Hepatocyte (in vitro differentiated cells): ENCODE measurements at regions not wholly inside any gene's neighbourhood (a gene's known extent, or its start where the extent isn't known, plus 50 kb on each side); places are given as distances from the start of the nearest gene placed in this dataset.

Experiments
- DNase-seq: peaks from one replicate; pipeline ENCODE4 v3.0.0-alpha.2; 2016; ENCODE audit warnings: low spot score
- H2AFZ ChIP-seq: fragments of 200-600 bp; sonication (generic); 2 replicates; pipeline ENCODE4 v1.6.0; 2016; ENCODE audit warnings: antibody characterized with exemption, mild to moderate bottlenecking
- H3K27ac ChIP-seq: fragments of 200-600 bp; sonication (generic); 2 replicates; pipeline ENCODE4 v1.5.1; 2016; ENCODE audit warnings: mild to moderate bottlenecking
- H3K27me3 ChIP-seq: fragments of 200-600 bp; sonication (generic); 2 replicates; pipeline ENCODE4 v1.6.1; 2016
- H3K36me3 ChIP-seq: fragments of 200-600 bp; sonication (generic); replicated peaks from 2 replicates; pipeline ENCODE4 v1.5.1; 2016; ENCODE audit warnings: low read depth; ENCODE audit not compliant: insufficient read depth
- H3K4me1 ChIP-seq: fragments of 200-600 bp; sonication (generic); 2 replicates; pipeline ENCODE4 v1.5.1; 2016; ENCODE audit warnings: mild to moderate bottlenecking, moderate library complexity; ENCODE audit not compliant: insufficient read depth
- H3K4me2 ChIP-seq: fragments of 200-600 bp; sonication (generic); 2 replicates; pipeline ENCODE4 v1.6.0; 2016
- H3K4me3 ChIP-seq: fragments of 200-600 bp; sonication (generic); 2 replicates; pipeline ENCODE4 v1.5.1; 2016; ENCODE audit warnings: mild to moderate bottlenecking
- H3K79me2 ChIP-seq: fragments of 200-600 bp; sonication (generic); 2 replicates; pipeline ENCODE4 v1.6.0; 2017; ENCODE audit warnings: mild to moderate bottlenecking
- H3K9me2 ChIP-seq: fragments of 200-600 bp; sonication (generic); replicated peaks from 2 replicates; pipeline ENCODE4 v1.6.0; 2017; ENCODE audit warnings: mild to moderate bottlenecking; ENCODE audit not compliant: insufficient read depth
- H3K9me3 ChIP-seq: fragments of 200-600 bp; sonication (generic); 2 replicates; pipeline ENCODE4 v1.5.1; 2016; ENCODE audit warnings: low read depth, mild to moderate bottlenecking
- H4K20me1 ChIP-seq: fragments of 200-600 bp; sonication (generic); 2 replicates; pipeline ENCODE4 v1.6.0; 2016; ENCODE audit warnings: mild to moderate bottlenecking; ENCODE audit not compliant: insufficient read depth, poor library complexity, severe bottlenecking
- EZH2 ChIP-seq: fragments of 200-600 bp; sonication (generic); IDR thresholded peaks from 2 replicates; pipeline ENCODE4 v1.6.1; 2016; ENCODE audit warnings: antibody characterized with exemption, mild to moderate bottlenecking, borderline replicate concordance
- EZH2phosphoT487 ChIP-seq: fragments of 200-600 bp; sonication (generic); IDR thresholded peaks from one replicate; pipeline ENCODE4 v1.6.1; 2018; ENCODE audit warnings: antibody characterized with exemption, mild to moderate bottlenecking, low read depth, moderate library complexity; ENCODE audit not compliant: unreplicated experiment, severe bottlenecking
- WGBS: methylation state at CpG from one replicate; pipeline ENCODE4 v1.1.6; 2016; ENCODE audit warnings: low lambda C conversion rate; ENCODE audit errors: missing lambda C conversion rate; 5-methylcytosine and 5-hydroxymethylcytosine counted together
- TF ChIP-seq, protein P1 (sequence below): fragments of 200-600 bp; sonication (generic); IDR thresholded peaks from 2 replicates; pipeline ENCODE4 v1.5.1; 2016; ENCODE audit warnings: antibody characterized with exemption, mild to moderate bottlenecking; ENCODE audit not compliant: poor library complexity

DNA sequence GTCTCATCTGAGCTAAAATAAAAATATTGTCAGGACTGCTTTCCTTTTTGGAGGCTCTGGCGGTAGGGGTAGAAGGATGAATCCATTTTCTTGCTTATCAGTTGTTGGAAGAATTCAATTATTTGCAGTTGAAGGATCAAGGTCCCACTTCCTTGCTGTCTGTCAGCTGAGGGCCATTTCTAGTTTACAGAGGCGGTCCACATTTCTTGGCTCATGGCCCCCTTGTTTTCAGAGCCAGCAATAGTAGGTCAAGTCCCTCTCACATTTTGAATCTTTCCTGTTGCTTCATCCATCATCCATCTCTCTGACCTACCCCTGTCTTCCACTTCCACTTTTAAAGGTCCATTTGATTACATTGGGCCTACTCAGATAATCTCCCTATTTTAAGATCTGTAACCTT lies 1099.3 kb upstream of the DIAPH2 start:
- Histone ChIP-seq H4K20me1 (no peaks in the 10 kb centered on the region), H3K4me2 (no peak overlapping the region), H3K36me3 (no peaks in the 10 kb centered on the region), H2AFZ (no peak overlapping the region), H3K9me2 (no peaks in the 10 kb centered on the region), H3K27me3 (no peaks in the 10 kb centered on the region), H3K27ac (no peak overlapping the region), H3K4me1 (no peaks in the 10 kb centered on the region), H3K4me3 (no peak overlapping the region), H3K79me2 (no peaks in the 10 kb centered on the region), H3K9me3 (no peaks in the 10 kb centered on the region)
- TF ChIP-seq, protein P1, sequence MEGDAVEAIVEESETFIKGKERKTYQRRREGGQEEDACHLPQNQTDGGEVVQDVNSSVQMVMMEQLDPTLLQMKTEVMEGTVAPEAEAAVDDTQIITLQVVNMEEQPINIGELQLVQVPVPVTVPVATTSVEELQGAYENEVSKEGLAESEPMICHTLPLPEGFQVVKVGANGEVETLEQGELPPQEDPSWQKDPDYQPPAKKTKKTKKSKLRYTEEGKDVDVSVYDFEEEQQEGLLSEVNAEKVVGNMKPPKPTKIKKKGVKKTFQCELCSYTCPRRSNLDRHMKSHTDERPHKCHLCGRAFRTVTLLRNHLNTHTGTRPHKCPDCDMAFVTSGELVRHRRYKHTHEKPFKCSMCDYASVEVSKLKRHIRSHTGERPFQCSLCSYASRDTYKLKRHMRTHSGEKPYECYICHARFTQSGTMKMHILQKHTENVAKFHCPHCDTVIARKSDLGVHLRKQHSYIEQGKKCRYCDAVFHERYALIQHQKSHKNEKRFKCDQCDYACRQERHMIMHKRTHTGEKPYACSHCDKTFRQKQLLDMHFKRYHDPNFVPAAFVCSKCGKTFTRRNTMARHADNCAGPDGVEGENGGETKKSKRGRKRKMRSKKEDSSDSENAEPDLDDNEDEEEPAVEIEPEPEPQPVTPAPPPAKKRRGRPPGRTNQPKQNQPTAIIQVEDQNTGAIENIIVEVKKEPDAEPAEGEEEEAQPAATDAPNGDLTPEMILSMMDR: no peak
- no peak for TF ChIP-seq EZH2
- no peak for TF ChIP-seq EZH2phosphoT487
- WGBS: 68% methylated on average over 2 of the region's 2 CpGs
- DNase-seq: no peak

DNA sequence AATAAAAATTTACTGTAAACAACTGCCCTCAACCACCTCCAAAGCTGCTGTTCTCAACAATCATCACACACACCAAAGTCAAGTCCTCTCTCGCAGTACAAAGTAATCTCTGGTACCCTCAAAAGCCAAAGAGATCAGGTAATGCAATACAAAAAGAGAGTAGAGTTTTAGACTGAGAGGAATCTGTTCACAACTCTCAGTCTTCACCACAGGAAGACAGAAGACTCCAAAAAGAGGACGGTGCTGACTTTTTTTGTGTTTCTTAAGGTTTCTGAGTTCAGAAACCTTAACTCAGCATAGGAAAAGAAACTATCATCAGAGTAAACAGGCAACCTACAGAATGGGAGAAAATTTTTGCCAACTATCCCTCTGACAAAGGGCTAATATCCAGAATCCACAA lies 1072.3 kb upstream of the DIAPH2 start:
- 58% methylated on average over 2 of the region's 2 CpGs for WGBS
- peaks cover 9% of the 10 kb centered on the region for H3K9me3 ChIP-seq
- DNase-seq: no peak
- TF ChIP-seq EZH2phosphoT487 (no peak), EZH2 (no peak)
- TF ChIP-seq, protein P1: no peak
- no peak overlapping the region for H3K4me2 ChIP-seq
- H3K9me2 ChIP-seq: no peaks in the 10 kb centered on the region
- no peak overlapping the region for H3K4me3 ChIP-seq
- H3K27ac ChIP-seq: no peak overlapping the region
- H3K79me2 ChIP-seq: no peaks in the 10 kb centered on the region
- H2AFZ ChIP-seq: no peak overlapping the region
- H3K36me3 ChIP-seq: no peaks in the 10 kb centered on the region
- no peaks in the 10 kb centered on the region for H4K20me1 ChIP-seq
- no peaks in the 10 kb centered on the region for H3K27me3 ChIP-seq
- no peaks in the 10 kb centered on the region for H3K4me1 ChIP-seq

DNA sequence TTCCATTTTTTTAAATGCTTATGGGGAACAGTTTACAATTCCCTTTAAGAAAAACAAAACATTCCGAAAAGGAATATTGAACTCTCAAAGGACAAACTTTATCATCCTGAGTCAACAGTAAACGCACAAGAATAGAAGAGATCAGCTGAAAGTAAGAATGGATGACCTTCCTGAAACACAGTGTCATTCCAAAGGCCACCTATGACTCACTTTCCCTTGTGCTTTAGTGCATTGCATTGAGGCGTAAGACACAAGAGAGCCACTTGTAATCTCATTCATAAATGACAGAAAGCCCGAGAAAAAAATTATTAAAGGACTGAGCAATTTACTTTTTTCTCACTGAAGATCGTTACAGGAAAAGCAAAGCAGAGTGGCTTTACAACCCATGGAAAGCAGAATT lies 1062.4 kb upstream of the DIAPH2 start:
- Histone ChIP-seq H3K79me2 (no peaks in the 10 kb centered on the region), H4K20me1 (no peaks in the 10 kb centered on the region), H3K9me2 (no peaks in the 10 kb centered on the region), H2AFZ (no peak overlapping the region), H3K9me3 (no peaks in the 10 kb centered on the region), H3K27ac (no peak overlapping the region), H3K4me1 (no peaks in the 10 kb centered on the region), H3K4me2 (no peak overlapping the region), H3K36me3 (no peaks in the 10 kb centered on the region), H3K27me3 (no peaks in the 10 kb centered on the region), H3K4me3 (no peak overlapping the region)
- peak; percentile 5 for DNase-seq
- 65% methylated on average over 5 of the region's 5 CpGs for WGBS
- TF ChIP-seq EZH2 (no peak), EZH2phosphoT487 (no peak)
- TF ChIP-seq, protein P1: no peak

DNA sequence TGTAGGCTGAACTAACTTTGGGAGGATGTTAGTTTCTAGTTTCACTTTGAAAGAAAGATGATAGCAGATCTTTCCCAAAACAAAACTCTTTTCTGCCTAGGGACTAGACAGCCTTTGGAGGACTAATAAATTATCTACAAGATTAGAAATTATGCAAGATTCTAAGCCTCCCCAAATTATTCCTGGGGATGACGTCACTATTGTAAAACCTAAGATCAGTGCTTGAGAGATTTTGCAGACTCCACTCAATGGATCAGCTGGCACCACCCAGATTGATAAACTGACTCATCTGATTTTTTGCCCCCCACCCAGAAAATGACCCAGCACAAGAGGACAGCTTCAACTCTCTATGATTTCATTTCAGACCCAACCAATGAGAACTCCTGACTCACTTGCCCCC lies 1057.9 kb upstream of the DIAPH2 start:
- H3K27me3 ChIP-seq: no peaks in the 10 kb centered on the region
- TF ChIP-seq, protein P1: no peak
- TF ChIP-seq EZH2phosphoT487 (no peak), EZH2 (no peak)
- no peaks in the 10 kb centered on the region for H4K20me1 ChIP-seq
- H3K9me2 ChIP-seq: no peaks in the 10 kb centered on the region
- no peak overlapping the region for H3K4me3 ChIP-seq
- H3K4me1 ChIP-seq: no peaks in the 10 kb centered on the region
- H3K79me2 ChIP-seq: no peaks in the 10 kb centered on the region
- no peak overlapping the region for H3K4me2 ChIP-seq
- no peak overlapping the region for H2AFZ ChIP-seq
- no peak overlapping the region for H3K27ac ChIP-seq
- no peak for DNase-seq
- 52% methylated on average over 1 of the region's 1 CpG for WGBS
- no peaks in the 10 kb centered on the region for H3K36me3 ChIP-seq
- no peaks in the 10 kb centered on the region for H3K9me3 ChIP-seq
